ENCODE measurements at regions not wholly inside any gene's neighbourhood (a gene's known extent, or its start where the extent isn't known, plus 50 kb on each side); places are given as distances from the start of the nearest gene placed in this dataset.
"Not testable (repeated sequence)": the region's sequence is repeated elsewhere in the genome, so short reads cannot be mapped to it uniquely, and the experiment has no call there.

DNA sequence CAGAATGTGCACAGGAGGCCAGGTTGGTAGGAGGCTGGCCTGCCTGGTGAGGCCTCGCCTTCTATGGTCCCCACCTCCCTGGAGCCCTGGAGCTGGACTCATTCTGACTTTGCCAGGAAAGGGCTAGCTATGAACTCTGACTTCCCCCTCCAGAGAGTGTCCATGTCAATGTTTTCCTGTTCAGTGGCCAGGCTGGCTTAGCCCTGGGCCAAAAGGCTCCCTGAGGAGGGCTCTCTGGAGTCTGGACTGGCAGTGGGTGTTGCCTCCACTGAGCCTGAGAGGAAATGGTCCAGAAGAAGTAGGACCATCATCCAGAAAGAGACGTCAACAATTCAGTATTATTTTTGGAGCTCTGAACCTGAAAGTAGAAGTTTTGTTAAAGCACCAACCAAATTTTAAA, 178.7 kb downstream of the CHIC2 start:
- DNase-seq (ENCODE audit: low read depth in 3 of 3, low spot score in 2 of 3), result no peak

DNA sequence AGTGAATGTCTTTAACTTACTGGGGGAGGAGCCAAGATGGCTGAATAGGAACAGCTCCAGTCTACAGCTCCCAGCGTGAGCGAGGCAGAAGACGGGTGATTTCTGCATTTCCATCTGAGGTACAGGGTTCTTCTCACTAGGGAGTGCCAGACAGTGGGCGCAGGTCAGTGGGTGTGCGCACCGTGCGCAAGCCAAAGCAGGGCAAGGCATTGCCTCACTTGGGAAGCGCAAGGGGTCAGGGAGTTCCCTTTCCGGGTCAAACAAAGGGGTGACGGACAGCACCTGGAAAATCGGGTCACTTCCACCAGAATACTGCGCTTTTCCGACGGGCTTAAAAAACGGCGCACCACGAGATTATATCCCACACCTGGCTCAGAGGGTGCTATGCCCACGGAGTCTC, 187.3 kb downstream of the CHIC2 start:
- not testable (repeated sequence) for DNase-seq (ENCODE audit: low read depth in 3 of 3, low spot score in 2 of 3)

DNA sequence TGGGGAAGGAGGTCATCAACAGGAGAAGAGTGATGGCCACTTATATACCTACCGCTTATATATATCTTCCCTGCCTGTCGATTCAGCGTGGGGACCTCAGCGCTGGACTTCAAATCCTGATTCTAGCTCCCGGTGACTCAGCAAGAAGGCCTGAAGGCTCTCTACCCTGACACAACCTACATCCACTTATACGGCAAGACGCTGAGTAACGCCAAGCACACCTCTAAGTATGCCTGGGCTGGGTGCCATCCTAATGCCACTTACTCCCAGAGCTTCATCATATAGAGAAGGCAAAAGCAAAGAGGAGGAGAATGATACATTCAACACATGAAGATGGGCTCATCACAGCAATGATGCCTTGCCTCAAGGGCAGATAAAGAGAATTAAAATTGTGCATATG, 198.3 kb downstream of the CHIC2 start:
- DNase-seq (ENCODE audit: low read depth in 3 of 3, low spot score in 2 of 3), result no peak

DNA sequence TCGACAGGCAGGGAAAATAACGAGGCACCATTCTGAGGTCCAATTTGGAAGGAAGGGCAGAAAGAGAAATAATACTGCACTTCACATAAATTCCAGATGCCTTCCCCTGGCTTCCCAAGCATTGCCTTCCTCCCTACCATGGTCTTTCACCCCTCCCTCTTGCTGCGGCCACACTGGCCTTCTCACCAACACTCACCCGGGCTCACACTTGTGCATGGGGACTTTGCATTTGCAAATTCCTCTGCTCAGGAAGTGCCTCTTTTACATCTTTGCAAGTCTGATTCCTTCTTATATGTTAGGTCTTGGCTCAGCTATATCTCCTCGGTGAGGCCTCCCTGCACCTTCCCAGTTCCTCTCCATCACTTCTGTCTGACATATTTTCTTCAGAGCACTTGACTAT, 199.4 kb downstream of the CHIC2 start:
- DNase-seq (ENCODE audit: low read depth in 3 of 3, low spot score in 2 of 3), result no peak

DNA sequence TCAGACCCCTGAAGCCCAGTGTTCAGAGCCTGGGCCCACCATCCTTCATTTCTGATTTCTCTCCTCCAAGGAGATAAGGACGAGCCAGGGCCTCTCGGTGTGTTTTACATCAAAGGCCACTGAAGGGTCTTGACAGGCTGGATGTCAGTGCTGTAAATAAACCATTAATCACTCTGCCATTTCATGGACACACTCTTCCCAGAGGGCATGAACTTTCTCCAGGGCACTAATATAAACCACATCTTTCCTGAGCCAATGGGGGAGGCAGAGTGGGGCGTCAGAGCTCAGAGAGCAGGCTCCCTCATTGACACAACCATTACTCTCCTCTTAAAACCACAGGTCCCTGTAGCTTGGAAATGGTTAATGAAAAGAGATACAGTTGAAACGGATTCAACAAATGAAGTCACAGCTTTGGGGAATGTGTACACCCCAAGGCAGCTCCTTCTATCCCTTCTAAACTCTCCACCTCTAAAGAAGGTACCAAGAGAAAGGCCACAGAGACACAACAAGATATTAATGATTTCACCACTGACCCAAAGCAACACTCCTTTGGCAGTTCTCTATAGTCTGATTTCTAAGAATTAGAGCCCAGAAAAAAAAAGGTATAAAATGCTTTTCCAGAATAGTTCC, 200.6 kb downstream of the CHIC2 start:
- DNase-seq (ENCODE audit: low read depth in 3 of 3, low spot score in 2 of 3), result no peak

DNA sequence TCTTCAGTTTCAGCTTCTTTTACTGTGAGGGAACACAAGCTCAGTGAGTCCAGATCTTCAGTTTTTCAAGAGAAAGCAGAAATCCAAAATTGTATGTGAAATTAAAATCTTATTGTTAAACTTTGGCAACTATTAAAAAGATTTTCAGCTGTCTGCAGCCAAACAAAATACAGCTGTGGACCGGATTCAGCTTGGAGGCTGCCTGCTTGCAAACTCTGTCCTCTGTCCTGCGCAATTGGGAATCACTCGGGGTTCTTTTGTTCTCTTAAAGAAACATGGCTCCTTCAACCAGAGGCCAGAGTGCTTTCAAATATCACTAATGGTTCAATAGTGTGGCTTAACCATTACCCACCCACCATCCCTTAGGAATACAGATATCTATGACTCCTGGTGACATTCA, 201.2 kb downstream of the CHIC2 start:
- no peak for DNase-seq (ENCODE audit: low read depth in 3 of 3, low spot score in 2 of 3)

DNA sequence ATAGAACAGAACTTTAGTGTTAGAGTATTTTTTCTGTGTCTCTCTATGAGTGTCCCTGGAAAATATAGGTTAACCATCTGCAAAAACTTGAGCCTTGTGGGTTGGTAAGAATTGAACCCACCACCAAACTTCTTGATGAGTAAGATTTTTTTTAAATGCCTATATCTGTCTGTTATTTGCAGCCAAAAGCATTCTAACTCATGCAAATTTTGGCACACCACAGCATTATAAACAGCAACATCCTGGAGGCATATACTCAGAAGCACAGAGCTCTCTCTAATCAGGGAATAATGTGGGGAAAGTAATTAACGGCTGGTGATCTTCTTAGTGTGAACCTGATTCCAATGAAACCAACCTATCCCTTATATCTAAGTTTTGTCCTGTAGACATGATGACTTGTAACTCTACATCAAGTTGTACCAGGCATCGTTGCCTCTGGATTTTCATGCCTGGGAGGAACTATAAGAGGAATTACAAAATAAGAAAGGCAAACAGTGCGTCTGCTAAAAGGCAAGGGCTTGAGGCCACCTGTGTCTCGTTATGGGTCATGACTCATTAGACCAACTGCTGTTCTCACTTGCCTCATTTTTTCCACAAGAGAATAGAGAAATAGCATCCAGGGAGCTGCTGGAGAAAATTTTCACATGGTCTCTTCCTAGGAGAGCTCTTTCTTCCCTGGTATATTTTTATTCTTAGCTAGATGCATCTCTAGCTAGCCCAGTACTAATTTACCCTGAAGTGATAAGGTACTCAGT, 202.4 kb downstream of the CHIC2 start:
- no peak for DNase-seq (ENCODE audit: low read depth in 3 of 3, low spot score in 2 of 3)

DNA sequence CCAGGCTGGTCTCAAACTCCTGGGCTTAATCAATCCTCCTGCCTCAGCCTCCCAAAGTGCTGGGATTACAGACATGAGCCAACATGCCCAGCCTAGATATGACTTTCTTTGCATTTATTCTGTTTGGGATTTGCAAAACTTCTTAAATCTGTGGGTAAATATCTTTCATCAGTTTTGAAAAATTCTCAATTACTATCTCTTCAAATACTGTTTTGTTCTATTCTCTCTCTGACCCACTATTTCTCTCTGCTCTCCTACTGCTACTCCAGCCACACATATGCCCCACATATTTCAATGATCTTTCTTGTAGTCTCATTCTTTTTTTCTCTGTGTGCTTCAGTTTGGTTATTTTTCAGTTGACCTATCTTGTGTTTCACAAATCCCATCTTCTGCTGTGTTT, 205.1 kb downstream of the CHIC2 start:
- DNase-seq (ENCODE audit: low read depth in 3 of 3, low spot score in 2 of 3), result no peak

DNA sequence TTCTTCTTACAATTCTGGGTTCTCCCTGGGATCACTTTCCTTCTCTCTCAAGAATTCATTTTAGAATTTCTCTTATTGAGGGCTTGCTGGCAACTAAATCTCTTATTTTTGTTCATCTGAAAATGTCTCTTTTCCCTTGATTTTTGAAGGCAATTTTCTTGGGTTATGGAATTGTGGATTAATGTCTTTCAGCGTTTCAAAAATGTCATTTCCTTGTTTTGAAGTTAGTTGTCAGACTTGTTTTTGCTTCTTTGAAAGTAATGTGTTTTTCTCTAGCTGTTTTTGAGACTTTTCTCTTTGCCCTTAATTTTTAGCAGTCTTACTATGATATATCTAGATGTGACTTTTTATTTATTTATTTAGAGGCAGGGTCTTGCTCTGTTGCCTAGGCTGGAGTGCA, 205.7 kb downstream of the CHIC2 start:
- DNase-seq (ENCODE audit: low read depth in 3 of 3, low spot score in 2 of 3), result no peak

DNA sequence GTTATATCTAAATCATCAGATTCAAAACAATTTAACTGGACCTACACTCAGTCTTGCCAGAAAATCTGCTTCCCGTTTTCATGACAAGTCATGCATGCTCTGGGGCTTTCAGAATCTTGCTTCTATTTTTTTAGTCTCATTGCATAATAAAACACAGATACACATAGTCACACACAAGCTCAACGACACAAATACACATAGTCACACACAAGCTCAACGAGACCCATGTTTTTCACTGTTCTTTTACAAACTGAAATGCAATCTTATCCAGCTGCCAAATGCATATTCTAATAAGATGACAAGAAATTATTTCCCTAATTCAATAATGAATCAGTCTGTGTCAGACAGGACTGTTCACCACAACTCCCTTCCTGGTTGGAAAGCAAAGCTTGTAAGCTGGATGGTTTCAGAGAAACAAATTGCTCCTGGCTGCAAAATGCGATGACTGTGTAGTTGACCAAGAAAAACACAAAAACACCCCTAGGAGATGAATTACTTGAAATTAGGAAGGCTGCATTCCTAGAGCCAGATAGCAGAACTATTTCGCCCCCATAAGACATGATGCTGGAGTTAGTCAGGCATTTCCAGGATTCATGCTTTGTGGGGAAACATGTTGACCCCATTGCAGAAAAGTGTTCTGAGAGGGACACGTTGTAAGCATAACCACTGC, 208.7 kb downstream of the CHIC2 start:
- DNase-seq (ENCODE audit: low read depth in 3 of 3, low spot score in 2 of 3), result no peak

DNA sequence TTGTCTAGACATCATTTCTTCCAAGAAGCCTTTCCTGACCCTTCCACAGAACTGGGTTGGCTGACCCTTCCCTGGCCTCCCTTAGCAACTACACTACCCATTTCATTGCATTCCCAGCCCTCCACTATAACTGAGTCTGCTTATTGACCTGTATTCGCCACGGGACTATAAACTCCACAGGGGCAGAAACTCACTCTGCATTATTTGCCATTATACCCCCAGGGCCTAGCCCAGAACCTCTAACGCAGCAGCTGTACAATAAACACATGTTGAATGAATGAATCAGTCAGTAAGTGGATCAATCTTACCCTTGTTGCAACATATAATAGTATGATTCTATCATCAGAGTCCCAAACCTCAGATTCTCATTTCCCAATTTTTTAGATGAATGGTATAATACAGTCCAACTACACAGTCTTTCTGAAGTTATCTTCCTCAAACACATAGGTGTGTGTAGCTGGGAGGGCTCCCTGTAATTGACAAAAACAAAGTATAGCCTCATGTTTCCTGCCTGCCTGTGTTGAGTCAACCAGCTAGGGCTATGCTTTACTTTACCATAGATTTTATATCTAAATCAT, 209.3 kb downstream of the CHIC2 start:
- DNase-seq (ENCODE audit: low read depth in 3 of 3, low spot score in 2 of 3), result no peak

DNA sequence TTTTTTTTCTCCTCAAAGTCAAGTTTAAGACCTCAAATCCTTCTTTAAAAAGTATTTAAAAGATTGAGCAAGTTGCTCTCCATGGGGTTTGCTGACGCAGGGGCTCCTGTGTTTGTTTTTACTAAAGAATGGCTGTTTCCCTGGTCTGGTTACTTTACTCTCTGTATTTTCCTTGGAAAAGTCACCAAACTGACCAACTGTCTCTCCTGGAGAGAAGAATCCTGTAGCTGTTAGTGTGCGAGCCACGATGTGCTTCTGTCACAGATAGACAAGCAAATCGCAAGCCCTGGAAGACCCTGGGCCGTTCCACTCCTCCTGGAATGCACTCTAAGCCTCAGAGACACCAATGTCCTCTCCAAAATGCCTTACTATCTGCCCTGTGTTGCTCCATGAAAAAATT, 212.1 kb downstream of the CHIC2 start:
- no peak for DNase-seq (ENCODE audit: low read depth in 3 of 3, low spot score in 2 of 3)

DNA sequence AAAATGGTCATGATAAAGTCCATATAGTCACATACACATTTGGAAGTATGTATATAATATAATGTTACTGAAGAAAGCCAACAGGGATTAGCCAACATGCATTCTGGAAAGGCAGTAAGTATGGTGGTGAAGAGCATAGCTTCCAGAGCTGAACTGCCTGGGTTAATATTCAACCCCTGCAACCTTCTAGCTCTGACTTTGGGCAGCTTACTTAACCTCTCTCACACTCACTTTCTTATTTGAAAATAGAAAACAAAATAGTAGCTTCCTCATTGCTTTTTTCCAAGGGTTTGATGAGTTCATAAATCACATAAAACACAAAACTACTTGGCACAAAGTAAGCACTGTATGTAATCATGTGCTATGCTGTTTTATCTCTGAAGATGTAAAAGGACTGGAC, 216.4 kb downstream of the CHIC2 start:
- DNase-seq (ENCODE audit: low read depth in 3 of 3, low spot score in 2 of 3), result no peak

DNA sequence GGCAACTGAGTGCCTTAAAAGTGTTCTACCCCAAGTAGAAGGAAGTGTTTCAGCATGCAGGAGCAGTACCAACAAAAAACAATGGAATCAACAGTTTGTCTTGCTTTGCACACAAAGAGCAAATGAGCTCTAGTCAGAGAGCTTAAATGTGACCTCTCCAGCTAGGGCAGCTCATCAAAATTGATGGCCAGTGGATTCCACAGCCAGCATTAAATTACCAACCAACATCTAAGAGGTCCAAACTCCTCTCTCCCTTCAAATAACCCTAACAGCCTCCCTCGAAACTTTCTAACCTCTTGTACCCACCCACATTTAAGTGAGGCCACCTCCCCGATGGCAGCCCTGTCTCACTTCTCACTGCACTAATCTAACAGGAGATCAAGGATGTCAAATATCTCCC, 219.9 kb downstream of the CHIC2 start:
- no peak for DNase-seq (ENCODE audit: low read depth in 3 of 3, low spot score in 2 of 3)

DNA sequence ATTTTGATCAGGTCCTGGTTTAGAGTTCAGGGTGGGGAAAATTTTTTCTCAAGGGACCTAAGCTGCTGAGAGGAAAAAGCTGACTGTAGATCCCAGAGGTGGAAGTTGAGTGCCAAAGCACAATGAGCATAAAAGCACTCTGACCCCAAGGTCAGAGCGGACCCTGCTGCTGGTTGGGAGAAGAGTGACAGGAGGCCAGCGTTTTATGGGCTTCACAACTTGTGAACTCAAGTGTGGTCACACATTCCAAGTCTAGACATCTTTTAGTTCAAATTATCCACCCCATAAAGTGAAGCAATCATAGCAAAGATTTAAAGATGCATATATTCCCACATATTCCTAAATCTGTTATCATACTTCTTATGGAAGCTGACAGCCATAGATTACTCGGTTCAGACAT, 220.3 kb downstream of the CHIC2 start:
- DNase-seq (ENCODE audit: low read depth in 3 of 3, low spot score in 2 of 3), result no peak

DNA sequence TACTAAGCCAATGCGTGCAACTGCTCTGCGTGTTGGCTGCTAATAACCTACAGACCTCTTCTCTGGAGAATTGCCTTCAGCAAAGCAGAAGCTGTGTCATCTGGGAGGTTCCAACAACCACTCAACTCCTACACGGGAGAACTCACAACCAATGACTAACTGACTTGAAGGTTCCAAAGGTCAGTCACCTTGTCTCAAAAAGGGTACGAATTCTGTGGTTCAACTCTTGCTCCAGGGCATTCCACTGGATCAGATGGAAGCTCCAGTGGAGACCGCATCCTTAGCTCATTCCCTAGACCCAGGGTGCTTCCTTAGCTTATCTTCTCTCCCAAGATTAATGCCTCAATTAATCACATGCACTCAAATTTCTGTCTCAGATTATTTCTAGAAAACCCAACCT, 222.7 kb downstream of the CHIC2 start:
- no peak for DNase-seq (ENCODE audit: low read depth in 3 of 3, low spot score in 2 of 3)

DNA sequence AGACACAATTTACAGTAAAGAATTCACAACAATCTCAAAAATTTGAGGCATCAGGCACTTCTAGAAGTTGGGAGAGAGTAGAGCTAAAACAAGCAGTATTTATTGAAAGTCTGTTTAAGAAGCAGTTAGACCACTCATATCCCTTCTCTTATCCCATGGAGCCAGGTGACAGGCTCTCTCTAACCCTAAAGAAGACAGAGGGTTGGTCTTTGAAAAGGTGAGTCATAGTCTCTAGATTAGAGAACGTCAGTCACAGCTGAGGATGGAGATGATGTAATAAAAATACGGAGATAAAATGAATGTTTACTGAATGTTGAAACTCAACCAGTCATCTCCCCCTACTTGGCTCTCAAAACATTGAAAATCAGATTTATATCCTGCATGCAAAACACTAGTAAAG, 223.8 kb downstream of the CHIC2 start:
- DNase-seq (ENCODE audit: low read depth in 3 of 3, low spot score in 2 of 3), result no peak

DNA sequence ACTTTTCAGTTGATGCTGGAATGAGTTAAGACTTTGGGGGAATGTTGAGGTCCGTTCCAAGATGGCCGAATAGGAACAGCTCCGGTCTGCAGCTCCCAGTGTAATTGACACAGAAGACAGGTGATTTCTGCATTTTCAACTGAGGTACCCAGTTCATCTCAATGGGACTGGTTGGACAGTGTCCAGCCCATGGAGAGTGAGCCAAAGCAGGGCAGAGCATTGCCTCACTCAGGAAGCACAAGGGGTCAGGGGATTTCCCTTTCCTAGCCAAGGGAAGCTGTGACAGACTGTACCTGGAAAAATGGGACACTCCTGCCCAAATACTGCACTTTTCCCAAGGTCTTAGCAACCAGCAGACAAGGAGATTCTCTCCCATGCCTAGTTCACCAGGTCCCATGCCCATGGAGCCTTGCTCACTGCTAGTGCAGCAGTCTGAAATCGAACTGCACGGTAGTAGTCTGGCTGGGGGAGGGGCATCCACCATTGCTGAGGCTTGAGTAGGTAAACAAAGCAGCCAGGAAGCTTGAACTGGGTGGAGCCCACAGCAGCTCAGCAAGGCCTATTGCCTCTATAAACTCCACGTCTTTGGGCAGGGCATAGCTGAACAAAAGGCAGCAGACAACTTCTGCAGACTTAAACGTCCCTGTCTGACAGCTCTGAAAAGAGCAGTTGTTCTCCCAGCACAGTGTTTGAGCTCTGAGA, 231.0 kb downstream of the CHIC2 start:
- DNase-seq (ENCODE audit: low read depth in 3 of 3, low spot score in 2 of 3), result not testable (repeated sequence)

DNA sequence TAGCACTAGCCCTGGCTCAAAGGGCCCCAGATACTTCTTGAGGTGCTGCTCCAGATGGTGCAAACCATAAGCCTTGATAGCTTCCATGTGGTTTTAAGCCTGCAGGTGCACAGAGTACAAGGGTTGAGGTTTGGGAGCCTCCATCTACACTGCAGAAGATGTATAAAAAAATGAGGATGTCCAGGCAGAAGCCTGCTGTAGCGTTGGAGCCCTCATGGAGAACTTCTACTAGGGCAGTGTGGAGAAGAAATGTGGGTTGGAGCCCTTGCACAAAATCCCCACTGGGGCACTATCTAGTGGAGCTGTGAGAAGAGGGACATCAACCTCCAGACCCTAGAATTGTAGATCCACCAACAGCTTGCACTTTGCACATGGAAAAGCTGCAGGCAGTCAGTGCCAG, 231.9 kb downstream of the CHIC2 start:
- no peak for DNase-seq (ENCODE audit: low read depth in 3 of 3, low spot score in 2 of 3)

DNA sequence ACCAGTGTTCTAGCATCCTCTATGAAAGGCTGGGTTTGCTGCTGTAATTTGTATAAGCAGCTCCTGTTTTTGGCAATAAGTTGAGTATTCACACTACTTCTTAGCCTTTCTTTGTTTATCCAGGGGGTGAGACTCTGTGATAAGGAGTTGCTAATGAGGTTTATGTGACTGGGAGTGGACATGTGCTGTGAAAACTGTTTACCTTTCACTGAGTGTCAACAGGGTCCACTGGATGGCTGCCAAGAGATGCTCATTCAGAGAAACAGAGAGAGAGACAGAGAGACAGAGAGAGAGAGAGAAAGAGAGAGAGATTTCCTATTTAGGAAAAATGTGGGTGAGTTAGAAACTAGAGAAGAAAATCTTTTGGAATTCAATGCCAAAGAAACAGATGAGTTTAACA, 233.9 kb downstream of the CHIC2 start:
- DNase-seq (ENCODE audit: low read depth in 3 of 3, low spot score in 2 of 3), result no peak

DNA sequence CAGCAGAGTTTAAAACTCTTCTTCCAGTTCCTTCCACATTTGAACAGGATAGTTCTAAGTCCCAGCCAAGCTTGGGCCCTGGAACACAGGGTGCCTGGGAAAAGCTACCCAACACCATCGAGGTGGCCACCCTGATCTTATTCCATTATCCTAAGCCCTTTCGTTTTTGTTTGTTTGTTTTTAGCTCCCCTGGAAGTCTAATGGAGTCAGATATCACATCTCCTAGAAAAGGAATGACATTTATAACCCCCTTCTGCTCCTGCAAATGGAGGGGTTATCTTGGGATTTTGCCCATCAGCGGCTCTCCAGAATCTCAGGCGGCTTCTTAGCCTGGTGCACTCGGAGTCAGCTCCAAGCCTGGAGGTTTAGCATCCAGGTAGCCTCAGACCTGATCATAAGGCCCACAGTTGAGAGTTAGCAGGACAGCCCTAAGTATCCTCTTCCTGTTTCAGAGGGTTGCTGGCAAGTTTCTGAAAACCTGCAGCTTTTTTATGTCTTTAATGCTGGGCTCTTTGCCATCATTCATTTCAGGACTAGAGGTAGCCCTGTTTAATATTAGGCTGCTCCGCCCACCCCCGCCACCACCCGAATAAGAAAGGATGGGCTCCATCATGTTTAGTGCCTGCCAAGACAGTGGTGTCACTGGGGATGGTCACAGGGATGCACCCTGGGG, 230.0 kb upstream of the LNX1 start:
- no peak for DNase-seq (ENCODE audit: low read depth in 3 of 3, low spot score in 2 of 3)

Measured in right renal cortex interstitium (tissue), 3 donors.